ENCODE measurements at regions not wholly inside any gene's neighbourhood (a gene's known extent, or its start where the extent isn't known, plus 50 kb on each side); places are given as distances from the start of the nearest gene placed in this dataset.

DNA sequence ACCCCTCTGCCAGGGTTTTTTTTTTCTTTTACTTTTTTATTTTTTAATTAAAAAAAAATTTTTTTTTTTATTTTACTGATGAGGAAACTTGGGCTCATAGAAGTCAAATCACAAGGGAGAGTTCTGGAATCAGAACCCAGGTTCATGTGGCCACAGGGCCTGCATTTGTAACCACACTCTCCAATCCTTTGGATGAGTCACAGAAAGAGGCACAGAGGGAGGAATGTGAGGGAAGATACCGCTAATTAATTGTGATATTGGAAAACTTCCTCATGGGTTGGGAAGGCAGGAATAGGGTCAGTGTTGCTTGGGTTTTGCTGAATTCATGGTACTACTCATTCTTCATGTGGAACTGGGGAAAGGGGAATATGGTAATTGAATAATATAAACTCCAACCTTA lies 132.9 kb upstream of the SLC6A11 start:
- TF ChIP-seq EP300 (IDR thresholded peaks at IDR 0.05; ENCODE audit: borderline replicate concordance) (no peak), ZBTB7A (IDR thresholded peaks at IDR 0.05; ENCODE audit: low read depth) (no peak), CREB1 (IDR thresholded peaks at IDR 0.05; ENCODE audit: low read depth) (no peak), RAD21 (IDR thresholded peaks at IDR 0.05; ENCODE audit: low read depth) (no peak), YY1 (IDR thresholded peaks at IDR 0.05; ENCODE audit: low read depth) (no peak)
- TF ChIP-seq, protein P1, sequence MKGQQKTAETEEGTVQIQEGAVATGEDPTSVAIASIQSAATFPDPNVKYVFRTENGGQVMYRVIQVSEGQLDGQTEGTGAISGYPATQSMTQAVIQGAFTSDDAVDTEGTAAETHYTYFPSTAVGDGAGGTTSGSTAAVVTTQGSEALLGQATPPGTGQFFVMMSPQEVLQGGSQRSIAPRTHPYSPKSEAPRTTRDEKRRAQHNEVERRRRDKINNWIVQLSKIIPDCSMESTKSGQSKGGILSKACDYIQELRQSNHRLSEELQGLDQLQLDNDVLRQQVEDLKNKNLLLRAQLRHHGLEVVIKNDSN (IDR thresholded peaks at IDR 0.05) = no peak
- TF ChIP-seq, protein P2, sequence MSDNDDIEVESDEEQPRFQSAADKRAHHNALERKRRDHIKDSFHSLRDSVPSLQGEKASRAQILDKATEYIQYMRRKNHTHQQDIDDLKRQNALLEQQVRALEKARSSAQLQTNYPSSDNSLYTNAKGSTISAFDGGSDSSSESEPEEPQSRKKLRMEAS (IDR thresholded peaks at IDR 0.05) = no peak
